ENCODE measurements at regions not wholly inside any gene's neighbourhood (a gene's known extent, or its start where the extent isn't known, plus 50 kb on each side); places are given as distances from the start of the nearest gene placed in this dataset.

- Histone ChIP-seq H3K4me3 (ENCODE audit: low read length) (no peak overlapping the region), H3K4me2 (ENCODE audit: low read length) (no peak overlapping the region), H4K20me1 (ENCODE audit: insufficient read depth, low read length) (no peaks in the 10 kb centered on the region), H3K27ac (ENCODE audit: low read length) (no peak overlapping the region), H3K27me3 (ENCODE audit: low read depth, low read length) (no peaks in the 10 kb centered on the region), H3K79me2 (ENCODE audit: low read length) (no peaks in the 10 kb centered on the region), H3K9me3 (ENCODE audit: insufficient read depth, low read length) (no peaks in the 10 kb centered on the region), H3K9ac (ENCODE audit: low read length) (no peak overlapping the region), H2AFZ (ENCODE audit: low read depth, low read length) (no peak overlapping the region), H3K36me3 (replicated peaks; ENCODE audit: low read depth, low read length) (no peaks in the 10 kb centered on the region), H3K4me1 (ENCODE audit: low read length) (no peaks in the 10 kb centered on the region)
- TF ChIP-seq EZH2phosphoT487 (IDR thresholded peaks at IDR 0.05; ENCODE audit: low read depth) (no peak), CTCF (IDR thresholded peaks at IDR 0.05; ENCODE audit: low read depth, low read length) (no peak)
Measured at GRCh38 chr4:184879271-184879670, 53.5 kb upstream of the ACSL1 start.

- H3K27me3 ChIP-seq (ENCODE audit: low read depth, low read length) = no peaks in the 10 kb centered on the region
- H3K36me3 ChIP-seq (replicated peaks; ENCODE audit: low read depth, low read length) = no peaks in the 10 kb centered on the region
- H3K4me2 ChIP-seq (ENCODE audit: low read length) = no peak overlapping the region
- H3K4me1 ChIP-seq (ENCODE audit: low read length) = no peaks in the 10 kb centered on the region
- H3K4me3 ChIP-seq (ENCODE audit: low read length) = no peak overlapping the region
- H3K9me3 ChIP-seq (ENCODE audit: insufficient read depth, low read length) = no peaks in the 10 kb centered on the region
- H3K9ac ChIP-seq (ENCODE audit: low read length) = no peak overlapping the region
- H3K27ac ChIP-seq (ENCODE audit: low read length) = no peak overlapping the region
- no peak for TF ChIP-seq EZH2phosphoT487 (IDR thresholded peaks at IDR 0.05; ENCODE audit: low read depth)
- no peak for TF ChIP-seq CTCF (IDR thresholded peaks at IDR 0.05; ENCODE audit: low read depth, low read length)
- no peaks in the 10 kb centered on the region for H3K79me2 ChIP-seq (ENCODE audit: low read length)
- no peaks in the 10 kb centered on the region for H4K20me1 ChIP-seq (ENCODE audit: insufficient read depth, low read length)
- no peak overlapping the region for H2AFZ ChIP-seq (ENCODE audit: low read depth, low read length)
Measured at GRCh38 chr4:184882276-184882675, 56.5 kb upstream of the ACSL1 start.

- H3K4me3 ChIP-seq (ENCODE audit: low read length) = no peak overlapping the region
- TF ChIP-seq EZH2phosphoT487 (IDR thresholded peaks at IDR 0.05; ENCODE audit: low read depth) = no peak
- no peak for TF ChIP-seq CTCF (IDR thresholded peaks at IDR 0.05; ENCODE audit: low read depth, low read length)
- H3K36me3 ChIP-seq (replicated peaks; ENCODE audit: low read depth, low read length) = no peaks in the 10 kb centered on the region
- no peaks in the 10 kb centered on the region for H3K9me3 ChIP-seq (ENCODE audit: insufficient read depth, low read length)
- H3K27ac ChIP-seq (ENCODE audit: low read length) = no peak overlapping the region
- H3K9ac ChIP-seq (ENCODE audit: low read length) = no peak overlapping the region
- no peak overlapping the region for H2AFZ ChIP-seq (ENCODE audit: low read depth, low read length)
- no peak overlapping the region for H3K4me2 ChIP-seq (ENCODE audit: low read length)
- no peaks in the 10 kb centered on the region for H3K79me2 ChIP-seq (ENCODE audit: low read length)
- H3K27me3 ChIP-seq (ENCODE audit: low read depth, low read length) = no peaks in the 10 kb centered on the region
- H4K20me1 ChIP-seq (ENCODE audit: insufficient read depth, low read length) = no peaks in the 10 kb centered on the region
- no peaks in the 10 kb centered on the region for H3K4me1 ChIP-seq (ENCODE audit: low read length)
Measured at GRCh38 chr4:184883024-184883423, 57.3 kb upstream of the ACSL1 start.

- Histone ChIP-seq H4K20me1 (ENCODE audit: insufficient read depth, low read length) (no peaks in the 10 kb centered on the region), H2AFZ (ENCODE audit: low read depth, low read length) (no peak overlapping the region), H3K4me1 (ENCODE audit: low read length) (no peaks in the 10 kb centered on the region), H3K36me3 (replicated peaks; ENCODE audit: low read depth, low read length) (no peaks in the 10 kb centered on the region), H3K27me3 (ENCODE audit: low read depth, low read length) (no peaks in the 10 kb centered on the region), H3K4me2 (ENCODE audit: low read length) (no peak overlapping the region), H3K9ac (ENCODE audit: low read length) (no peak overlapping the region), H3K79me2 (ENCODE audit: low read length) (no peaks in the 10 kb centered on the region), H3K4me3 (ENCODE audit: low read length) (no peak overlapping the region), H3K9me3 (ENCODE audit: insufficient read depth, low read length) (no peaks in the 10 kb centered on the region), H3K27ac (ENCODE audit: low read length) (no peak overlapping the region)
- no peak for TF ChIP-seq CTCF (IDR thresholded peaks at IDR 0.05; ENCODE audit: low read depth, low read length)
- no peak for TF ChIP-seq EZH2phosphoT487 (IDR thresholded peaks at IDR 0.05; ENCODE audit: low read depth)
Measured at GRCh38 chr4:184884883-184885282, 59.1 kb upstream of the ACSL1 start.

Measured in OCI-LY3 (cell line).